GM12878 (cell line): ENCODE measurements at regions not wholly inside any gene's neighbourhood (a gene's known extent, or its start where the extent isn't known, plus 50 kb on each side); places are given as distances from the start of the nearest gene placed in this dataset.

Source experiments
- ATAC-seq: fragments of 200-7000 bp; cut with Tn5 transposase; 3 replicates; pipeline ENCODE4 v1.9.1; 2020; ENCODE audit warnings: mild to moderate bottlenecking, moderate library complexity
- BruUV-seq: library from RNA; stranded (reverse); fragments of 400-500 nt; replicated peaks from 2 replicates; lab custom pipeline; 2021; lab: Mats Ljungman, UMichigan
- CTCF ChIA-PET: fragments of 300-600 bp; sonication (Branson Sonifier 250); formaldehyde crosslinking; extraction: SDS; loops from one replicate; lab custom pipeline; 2021; ENCODE audit warnings: inconsistent platforms; lab: Yijun Ruan, JAX
- POLR2A ChIA-PET: fragments of 350-600 bp; formaldehyde crosslinking; extraction: SDS; loops from one replicate; lab custom pipeline; 2021; ENCODE audit warnings: inconsistent platforms; lab: Charles Lee
- RAD21 ChIA-PET: fragments of 300-600 bp; sonication (Branson Sonifier 250); formaldehyde crosslinking; loops from one replicate; lab custom pipeline; 2023; ENCODE audit warnings: antibody characterized with exemption; ENCODE audit not compliant: unreplicated experiment; lab: Charles Lee
- SMC1A ChIA-PET: fragments of 300-600 bp; sonication (Branson Sonifier 250); formaldehyde crosslinking; loops from one replicate; lab custom pipeline; 2023; ENCODE audit not compliant: unreplicated experiment, uncharacterized antibody; lab: Charles Lee
- DNase-seq: peaks from one replicate; pipeline ENCODE4 v3.0.0-alpha.2; 2011; ENCODE audit warnings: low read depth, low spot score
- FAIRE-seq: peaks from 3 replicates; lab custom pipeline; 2011; peaks lifted over from hg19 to GRCh38; lab: Jason Lieb, UNC
- H2AFZ ChIP-seq: 2 replicates; pipeline ENCODE4 v1.6.0; 2011; ENCODE audit warnings: low read depth, low read length, control low read depth; ENCODE audit not compliant: control insufficient read depth
- H3K27ac ChIP-seq: 2 replicates; pipeline ENCODE4 v1.5.1; 2011; ENCODE audit warnings: control low read depth; ENCODE audit not compliant: control insufficient read depth, insufficient read depth
- H3K27me3 ChIP-seq, 2 experiments: replicated peaks in 1 of 2; 2 replicates each; pipeline versions ENCODE4 v1.6.0 to v1.6.1; 2011; ENCODE audit warnings: low read length in 1 of 2; ENCODE audit not compliant: control insufficient read depth in 2 of 2, insufficient read depth in 2 of 2
- H3K36me3 ChIP-seq, 2 experiments: 2 replicates each; pipeline ENCODE4 v1.5.1; 2011; ENCODE audit warnings: low read length in 1 of 2; ENCODE audit not compliant: control insufficient read depth in 2 of 2, insufficient read depth in 2 of 2
- H3K4me1 ChIP-seq: 2 replicates; pipeline ENCODE4 v1.6.1; 2011; ENCODE audit warnings: mild to moderate bottlenecking, low read length, moderate library complexity, mixed read lengths; ENCODE audit not compliant: control insufficient read depth, insufficient read depth
- H3K4me2 ChIP-seq: 2 replicates; pipeline ENCODE4 v1.6.0; 2011; ENCODE audit warnings: control low read depth; ENCODE audit not compliant: control insufficient read depth, insufficient read depth
- H3K4me3 ChIP-seq: fragments of 200-600 bp; sonication (generic); 2 replicates; pipeline ENCODE4 v1.5.1; 2016
- H3K79me2 ChIP-seq: 2 replicates; pipeline ENCODE4 v1.6.0; 2011; ENCODE audit warnings: low read length; ENCODE audit not compliant: control insufficient read depth, insufficient read depth
- H3K9ac ChIP-seq: 2 replicates; pipeline ENCODE4 v1.8.0; 2011; ENCODE audit warnings: low read length, control low read depth, mixed read lengths; ENCODE audit not compliant: control insufficient read depth, insufficient read depth
- H3K9me3 ChIP-seq: replicated peaks from 3 replicates; pipeline ENCODE4 v1.5.1; 2011; ENCODE audit warnings: mild to moderate bottlenecking, low read length; ENCODE audit not compliant: control insufficient read depth, insufficient read depth
- H4K20me1 ChIP-seq: 2 replicates; pipeline ENCODE4 v1.6.0; 2011; ENCODE audit not compliant: control insufficient read depth, insufficient read depth
- CTCF ChIP-seq, 3 experiments: IDR thresholded peaks in 2 of 3; conservative IDR thresholded peaks in 1 of 3; 2 replicates each; pipeline ENCODE4 v1.5.1; 2011; ENCODE audit warnings: low read depth in 3 of 3, low read length in 3 of 3, mild to moderate bottlenecking in 3 of 3, control low read depth in 2 of 3, moderate library complexity in 2 of 3, inconsistent platforms in 1 of 3, mixed read lengths in 1 of 3; ENCODE audit not compliant: control insufficient read depth in 2 of 3, insufficient read depth in 1 of 3; ENCODE audit errors: extremely low read depth in 1 of 3
- EP300 ChIP-seq, 2 experiments: fragments of 150-350 bp in 1 of 2; IDR thresholded peaks; 2 replicates each; pipeline ENCODE4 v1.6.1; 2011 to 2012; ENCODE audit warnings: low read depth in 2 of 2, low read length in 2 of 2, borderline replicate concordance in 1 of 2, improper control_type of control experiment in 1 of 2, inconsistent platforms in 1 of 2; ENCODE audit not compliant: control insufficient read depth in 1 of 2
- WGBS: methylation state at CpG from one replicate; pipeline ENCODE4 v1.1.6; 2016; ENCODE audit warnings: low lambda C conversion rate; ENCODE audit not compliant: insufficient replicate concordance, insufficient coverage; ENCODE audit errors: missing lambda C conversion rate; 5-methylcytosine and 5-hydroxymethylcytosine counted together
- in situ Hi-C: fragments of 300-500 bp; cut with MboI; formaldehyde crosslinking; loops from 9 replicates; pipeline ENCODE4 v1.14.3; 2018; ENCODE audit warnings: mixed read lengths
- intact Hi-C: fragments of 100-400 bp; cut with micrococcal nuclease; formaldehyde crosslinking; loops from one replicate; pipeline ENCODE4 v1.14.2; 2022; ENCODE audit not compliant: unreplicated experiment

- Histone ChIP-seq H2AFZ (no peak overlapping the region), H4K20me1 (no peaks in the 10 kb centered on the region), H3K79me2 (no peaks in the 10 kb centered on the region), H3K4me2 (no peak overlapping the region), H3K36me3 (no peaks in the 10 kb centered on the region), H3K27ac (no peak overlapping the region), H3K4me1 (no peaks in the 10 kb centered on the region), H3K9me3 (no peaks in the 10 kb centered on the region), H3K9ac (no peak overlapping the region), H3K27me3 (no peaks in the 10 kb centered on the region), H3K4me3 (no peak overlapping the region)
- RAD21 ChIA-PET, result interaction anchor here (1.0 to 2.6 kb wide), 6 partner anchors 16 to 190 kb away, joined by 3 to 18 read pairs (median 4); no protein-coding TSS in a partner anchor
- CTCF ChIA-PET, result interaction anchor here (0.6 to 4.8 kb wide), 31 partner anchors 8 to 251 kb away, joined by 3 to 80 read pairs (median 5); no protein-coding TSS in a partner anchor
- no peak for ATAC-seq
- no TSS peak for BruUV-seq
- TF ChIP-seq CTCF (IDR thresholded peaks at IDR 0.05 in 2 of 3, conservative IDR thresholded peaks at IDR 0.05 in 1 of 3; ENCODE audit: control insufficient read depth in 2 of 3, extremely low read depth in 1 of 3, insufficient read depth in 1 of 3, low read depth in 3 of 3, low read length in 3 of 3), result 0 out of 6 replicates have a peak, but pooled peaks of 1 of the 3 experiments have one; percentile 2
- no peak for TF ChIP-seq EP300 (IDR thresholded peaks at IDR 0.05; ENCODE audit: borderline replicate concordance in 1 of 2, control insufficient read depth in 1 of 2, low read depth in 2 of 2, low read length in 2 of 2)
- intact Hi-C loops, result loop anchor here (10.0 kb wide), 1 partner anchor 355 kb away; no protein-coding TSS in a partner anchor
- 5% methylated on average over 4 of the region's 4 CpGs for WGBS
- in situ Hi-C loops, result no loop called here
- no peak for DNase-seq
- POLR2A ChIA-PET, result interaction anchor here (0.5 kb wide), 1 partner anchor 185 kb away, joined by 3 read pairs; no protein-coding TSS in a partner anchor
- SMC1A ChIA-PET, result interaction anchor here (0.7 to 2.1 kb wide), 6 partner anchors 17 to 187 kb away, joined by 4 to 14 read pairs (median 8); no protein-coding TSS in a partner anchor
- no peak for FAIRE-seq
These were observed 118.0 kb upstream of the IGLL5 start for GRCh38 chr22:22769434-22770279.
